ENCODE measurements at regions not wholly inside any gene's neighbourhood (a gene's known extent, or its start where the extent isn't known, plus 50 kb on each side); places are given as distances from the start of the nearest gene placed in this dataset.

DNA sequence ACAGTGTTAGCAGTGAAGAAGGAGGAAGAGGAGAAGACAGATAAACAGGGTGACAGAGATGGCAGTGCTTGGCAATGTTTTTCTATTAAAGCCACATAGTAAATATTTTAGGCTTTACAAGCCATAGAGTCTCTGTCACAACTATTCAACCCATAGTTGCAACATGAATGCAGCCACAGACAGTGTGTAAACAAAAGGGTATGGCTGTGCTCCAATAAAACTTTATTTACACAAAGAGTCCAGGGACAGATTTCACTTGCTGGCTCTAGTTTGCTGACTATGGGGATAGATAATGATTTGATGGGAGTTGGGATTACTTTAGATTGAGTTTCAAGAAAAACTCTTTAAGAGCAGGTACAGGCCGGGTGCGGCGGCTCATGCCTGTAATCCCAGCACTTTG, 224.8 kb upstream of the SEMA6A start:
- H3K4me3 Mint-ChIP-seq, result no peak overlapping the region
- H3K36me3 ChIP-seq (ENCODE audit: insufficient read depth), result no peaks in the 10 kb centered on the region
- no peaks in the 10 kb centered on the region for H3K79me2 ChIP-seq (replicated peaks; ENCODE audit: insufficient read depth)
- peaks cover 2% of the 10 kb centered on the region for H3K27me3 Mint-ChIP-seq (ENCODE audit: insufficient read depth, low read depth, poor library complexity)
- TF ChIP-seq ZNF331 (CRISPR knock-in tag; IDR thresholded peaks at IDR 0.05; ENCODE audit: low read depth) (no peak), STAT1 (IDR thresholded peaks at IDR 0.05; ENCODE audit: unreplicated experiment) (no peak), JUNB (IDR thresholded peaks at IDR 0.05; ENCODE audit: unreplicated experiment) (no peak), NANOG (IDR thresholded peaks at IDR 0.05; ENCODE audit: borderline replicate concordance) (no peak), ZNF114 (CRISPR knock-in tag; IDR thresholded peaks at IDR 0.05) (no peak), EZH2phosphoT487 (IDR thresholded peaks at IDR 0.05; ENCODE audit: unreplicated experiment) (no peak), POLR2AphosphoS5 (IDR thresholded peaks at IDR 0.05; ENCODE audit: low read depth) (no peak), EZH2 (IDR thresholded peaks at IDR 0.05; ENCODE audit: low read depth, unreplicated experiment) (no peak), CREB1 (CRISPR knock-in tag; IDR thresholded peaks at IDR 0.05; ENCODE audit: low read depth) (no peak)
- TF ChIP-seq, protein P1, sequence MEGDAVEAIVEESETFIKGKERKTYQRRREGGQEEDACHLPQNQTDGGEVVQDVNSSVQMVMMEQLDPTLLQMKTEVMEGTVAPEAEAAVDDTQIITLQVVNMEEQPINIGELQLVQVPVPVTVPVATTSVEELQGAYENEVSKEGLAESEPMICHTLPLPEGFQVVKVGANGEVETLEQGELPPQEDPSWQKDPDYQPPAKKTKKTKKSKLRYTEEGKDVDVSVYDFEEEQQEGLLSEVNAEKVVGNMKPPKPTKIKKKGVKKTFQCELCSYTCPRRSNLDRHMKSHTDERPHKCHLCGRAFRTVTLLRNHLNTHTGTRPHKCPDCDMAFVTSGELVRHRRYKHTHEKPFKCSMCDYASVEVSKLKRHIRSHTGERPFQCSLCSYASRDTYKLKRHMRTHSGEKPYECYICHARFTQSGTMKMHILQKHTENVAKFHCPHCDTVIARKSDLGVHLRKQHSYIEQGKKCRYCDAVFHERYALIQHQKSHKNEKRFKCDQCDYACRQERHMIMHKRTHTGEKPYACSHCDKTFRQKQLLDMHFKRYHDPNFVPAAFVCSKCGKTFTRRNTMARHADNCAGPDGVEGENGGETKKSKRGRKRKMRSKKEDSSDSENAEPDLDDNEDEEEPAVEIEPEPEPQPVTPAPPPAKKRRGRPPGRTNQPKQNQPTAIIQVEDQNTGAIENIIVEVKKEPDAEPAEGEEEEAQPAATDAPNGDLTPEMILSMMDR (conservative IDR thresholded peaks at IDR 0.05; ENCODE audit: low read depth in 2 of 2), result no peak
- TF ChIP-seq, protein P2, sequence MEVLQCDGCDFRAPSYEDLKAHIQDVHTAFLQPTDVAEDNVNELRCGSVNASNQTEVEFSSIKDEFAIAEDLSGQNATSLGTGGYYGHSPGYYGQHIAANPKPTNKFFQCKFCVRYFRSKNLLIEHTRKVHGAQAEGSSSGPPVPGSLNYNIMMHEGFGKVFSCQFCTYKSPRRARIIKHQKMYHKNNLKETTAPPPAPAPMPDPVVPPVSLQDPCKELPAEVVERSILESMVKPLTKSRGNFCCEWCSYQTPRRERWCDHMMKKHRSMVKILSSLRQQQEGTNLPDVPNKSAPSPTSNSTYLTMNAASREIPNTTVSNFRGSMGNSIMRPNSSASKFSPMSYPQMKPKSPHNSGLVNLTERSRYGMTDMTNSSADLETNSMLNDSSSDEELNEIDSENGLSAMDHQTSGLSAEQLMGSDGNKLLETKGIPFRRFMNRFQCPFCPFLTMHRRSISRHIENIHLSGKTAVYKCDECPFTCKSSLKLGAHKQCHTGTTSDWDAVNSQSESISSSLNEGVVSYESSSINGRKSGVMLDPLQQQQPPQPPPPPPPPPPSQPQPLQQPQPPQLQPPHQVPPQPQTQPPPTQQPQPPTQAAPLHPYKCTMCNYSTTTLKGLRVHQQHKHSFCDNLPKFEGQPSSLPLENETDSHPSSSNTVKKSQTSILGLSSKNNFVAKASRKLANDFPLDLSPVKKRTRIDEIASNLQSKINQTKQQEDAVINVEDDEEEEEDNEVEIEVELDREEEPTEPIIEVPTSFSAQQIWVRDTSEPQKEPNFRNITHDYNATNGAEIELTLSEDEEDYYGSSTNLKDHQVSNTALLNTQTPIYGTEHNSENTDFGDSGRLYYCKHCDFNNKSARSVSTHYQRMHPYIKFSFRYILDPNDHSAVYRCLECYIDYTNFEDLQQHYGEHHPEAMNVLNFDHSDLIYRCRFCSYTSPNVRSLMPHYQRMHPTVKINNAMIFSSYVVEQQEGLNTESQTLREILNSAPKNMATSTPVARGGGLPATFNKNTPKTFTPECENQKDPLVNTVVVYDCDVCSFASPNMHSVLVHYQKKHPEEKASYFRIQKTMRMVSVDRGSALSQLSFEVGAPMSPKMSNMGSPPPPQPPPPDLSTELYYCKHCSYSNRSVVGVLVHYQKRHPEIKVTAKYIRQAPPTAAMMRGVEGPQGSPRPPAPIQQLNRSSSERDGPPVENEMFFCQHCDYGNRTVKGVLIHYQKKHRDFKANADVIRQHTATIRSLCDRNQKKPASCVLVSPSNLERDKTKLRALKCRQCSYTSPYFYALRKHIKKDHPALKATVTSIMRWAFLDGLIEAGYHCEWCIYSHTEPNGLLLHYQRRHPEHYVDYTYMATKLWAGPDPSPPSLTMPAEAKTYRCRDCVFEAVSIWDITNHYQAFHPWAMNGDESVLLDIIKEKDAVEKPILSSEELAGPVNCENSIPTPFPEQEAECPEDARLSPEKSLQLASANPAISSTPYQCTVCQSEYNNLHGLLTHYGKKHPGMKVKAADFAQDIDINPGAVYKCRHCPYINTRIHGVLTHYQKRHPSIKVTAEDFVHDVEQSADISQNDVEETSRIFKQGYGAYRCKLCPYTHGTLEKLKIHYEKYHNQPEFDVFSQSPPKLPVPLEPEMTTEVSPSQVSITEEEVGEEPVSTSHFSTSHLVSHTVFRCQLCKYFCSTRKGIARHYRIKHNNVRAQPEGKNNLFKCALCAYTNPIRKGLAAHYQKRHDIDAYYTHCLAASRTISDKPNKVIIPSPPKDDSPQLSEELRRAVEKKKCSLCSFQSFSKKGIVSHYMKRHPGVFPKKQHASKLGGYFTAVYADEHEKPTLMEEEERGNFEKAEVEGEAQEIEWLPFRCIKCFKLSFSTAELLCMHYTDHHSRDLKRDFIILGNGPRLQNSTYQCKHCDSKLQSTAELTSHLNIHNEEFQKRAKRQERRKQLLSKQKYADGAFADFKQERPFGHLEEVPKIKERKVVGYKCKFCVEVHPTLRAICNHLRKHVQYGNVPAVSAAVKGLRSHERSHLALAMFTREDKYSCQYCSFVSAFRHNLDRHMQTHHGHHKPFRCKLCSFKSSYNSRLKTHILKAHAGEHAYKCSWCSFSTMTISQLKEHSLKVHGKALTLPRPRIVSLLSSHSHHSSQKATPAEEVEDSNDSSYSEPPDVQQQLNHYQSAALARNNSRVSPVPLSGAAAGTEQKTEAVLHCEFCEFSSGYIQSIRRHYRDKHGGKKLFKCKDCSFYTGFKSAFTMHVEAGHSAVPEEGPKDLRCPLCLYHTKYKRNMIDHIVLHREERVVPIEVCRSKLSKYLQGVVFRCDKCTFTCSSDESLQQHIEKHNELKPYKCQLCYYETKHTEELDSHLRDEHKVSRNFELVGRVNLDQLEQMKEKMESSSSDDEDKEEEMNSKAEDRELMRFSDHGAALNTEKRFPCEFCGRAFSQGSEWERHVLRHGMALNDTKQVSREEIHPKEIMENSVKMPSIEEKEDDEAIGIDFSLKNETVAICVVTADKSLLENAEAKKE (CRISPR knock-in tag; IDR thresholded peaks at IDR 0.05), result no peak
- TF ChIP-seq, protein P3, sequence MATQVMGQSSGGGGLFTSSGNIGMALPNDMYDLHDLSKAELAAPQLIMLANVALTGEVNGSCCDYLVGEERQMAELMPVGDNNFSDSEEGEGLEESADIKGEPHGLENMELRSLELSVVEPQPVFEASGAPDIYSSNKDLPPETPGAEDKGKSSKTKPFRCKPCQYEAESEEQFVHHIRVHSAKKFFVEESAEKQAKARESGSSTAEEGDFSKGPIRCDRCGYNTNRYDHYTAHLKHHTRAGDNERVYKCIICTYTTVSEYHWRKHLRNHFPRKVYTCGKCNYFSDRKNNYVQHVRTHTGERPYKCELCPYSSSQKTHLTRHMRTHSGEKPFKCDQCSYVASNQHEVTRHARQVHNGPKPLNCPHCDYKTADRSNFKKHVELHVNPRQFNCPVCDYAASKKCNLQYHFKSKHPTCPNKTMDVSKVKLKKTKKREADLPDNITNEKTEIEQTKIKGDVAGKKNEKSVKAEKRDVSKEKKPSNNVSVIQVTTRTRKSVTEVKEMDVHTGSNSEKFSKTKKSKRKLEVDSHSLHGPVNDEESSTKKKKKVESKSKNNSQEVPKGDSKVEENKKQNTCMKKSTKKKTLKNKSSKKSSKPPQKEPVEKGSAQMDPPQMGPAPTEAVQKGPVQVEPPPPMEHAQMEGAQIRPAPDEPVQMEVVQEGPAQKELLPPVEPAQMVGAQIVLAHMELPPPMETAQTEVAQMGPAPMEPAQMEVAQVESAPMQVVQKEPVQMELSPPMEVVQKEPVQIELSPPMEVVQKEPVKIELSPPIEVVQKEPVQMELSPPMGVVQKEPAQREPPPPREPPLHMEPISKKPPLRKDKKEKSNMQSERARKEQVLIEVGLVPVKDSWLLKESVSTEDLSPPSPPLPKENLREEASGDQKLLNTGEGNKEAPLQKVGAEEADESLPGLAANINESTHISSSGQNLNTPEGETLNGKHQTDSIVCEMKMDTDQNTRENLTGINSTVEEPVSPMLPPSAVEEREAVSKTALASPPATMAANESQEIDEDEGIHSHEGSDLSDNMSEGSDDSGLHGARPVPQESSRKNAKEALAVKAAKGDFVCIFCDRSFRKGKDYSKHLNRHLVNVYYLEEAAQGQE (IDR thresholded peaks at IDR 0.05; ENCODE audit: unreplicated experiment), result no peak
- TF ChIP-seq, protein P4, sequence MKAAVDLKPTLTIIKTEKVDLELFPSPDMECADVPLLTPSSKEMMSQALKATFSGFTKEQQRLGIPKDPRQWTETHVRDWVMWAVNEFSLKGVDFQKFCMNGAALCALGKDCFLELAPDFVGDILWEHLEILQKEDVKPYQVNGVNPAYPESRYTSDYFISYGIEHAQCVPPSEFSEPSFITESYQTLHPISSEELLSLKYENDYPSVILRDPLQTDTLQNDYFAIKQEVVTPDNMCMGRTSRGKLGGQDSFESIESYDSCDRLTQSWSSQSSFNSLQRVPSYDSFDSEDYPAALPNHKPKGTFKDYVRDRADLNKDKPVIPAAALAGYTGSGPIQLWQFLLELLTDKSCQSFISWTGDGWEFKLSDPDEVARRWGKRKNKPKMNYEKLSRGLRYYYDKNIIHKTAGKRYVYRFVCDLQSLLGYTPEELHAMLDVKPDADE (IDR thresholded peaks at IDR 0.05), result no peak
- peak overlapping the region; percentile 6; the same call in 1 of the 2 replicates for H2AFZ ChIP-seq
- no peaks in the 10 kb centered on the region for H3K4me1 ChIP-seq (ENCODE audit: insufficient read depth)
- ATAC-seq, result no peak
- no peaks in the 10 kb centered on the region for H3K36me3 Mint-ChIP-seq (ENCODE audit: low read depth)
- no peak overlapping the region for H3K4me2 ChIP-seq
- no peaks in the 10 kb centered on the region for H3K4me1 Mint-ChIP-seq
- DNase-seq (ENCODE audit: low spot score), result no peak
- no peak overlapping the region for H3K27ac Mint-ChIP-seq
- H3K9me2 ChIP-seq (ENCODE audit: insufficient read depth), result no peaks in the 10 kb centered on the region
- H3K27ac ChIP-seq (ENCODE audit: low read depth), result no peak overlapping the region
- no peak overlapping the region for H3K4me3 ChIP-seq
- H4K20me1 ChIP-seq (replicated peaks; ENCODE audit: insufficient read depth), result no peaks in the 10 kb centered on the region
- no peaks in the 10 kb centered on the region for H3F3A ChIP-seq (replicated peaks; ENCODE audit: low read depth)
- H3K27me3 ChIP-seq (ENCODE audit: insufficient read depth), result no peaks in the 10 kb centered on the region
- H3K9me3 Mint-ChIP-seq, result no peaks in the 10 kb centered on the region

All from GM23338 (cell line).